ENCODE measurements at regions not wholly inside any gene's neighbourhood (a gene's known extent, or its start where the extent isn't known, plus 50 kb on each side); places are given as distances from the start of the nearest gene placed in this dataset.

- TF ChIP-seq RFX5 (IDR thresholded peaks at IDR 0.05) (no peak), HMGXB4 (CRISPR knock-in tag; IDR thresholded peaks at IDR 0.05; ENCODE audit: borderline replicate concordance) (no peak), JUNB (IDR thresholded peaks at IDR 0.05) (no peak), NFE2L2 (conservative IDR thresholded peaks at IDR 0.05; ENCODE audit: low read length) (no peak)
Measured at GRCh38 chr18:46344416-46345180, 240.4 kb downstream of the HAUS1 start (continued).

GRCh38 chr18:46345181-46345465, 240.9 kb downstream of the HAUS1 start:
- no peaks in the 10 kb centered on the region for H3K9me3 ChIP-seq
- CTCF ChIA-PET, result no interaction called here
- ATAC-seq, result no peak
- 62% methylated on average over 4 of the region's 4 CpGs for WGBS (ENCODE audit: missing lambda C conversion rate)
- H3K4me2 ChIP-seq, result no peak overlapping the region
- H3K4me3 ChIP-seq, result no peak overlapping the region
- POLR2A ChIA-PET, result no interaction called here
- H3K27ac ChIP-seq, result no peak overlapping the region
- TF ChIP-seq SMC3 (IDR thresholded peaks at IDR 0.05), result no peak
- TF ChIP-seq RAD21 (conservative IDR thresholded peaks at IDR 0.05 in 1 of 2, IDR thresholded peaks at IDR 0.05 in 1 of 2), result no peak
- no peak for TF ChIP-seq NPAS2 (CRISPR knock-in tag; IDR thresholded peaks at IDR 0.05; ENCODE audit: borderline replicate concordance)
- TF ChIP-seq EHMT2 (IDR thresholded peaks at IDR 0.05; ENCODE audit: low read depth), result no peak
- no peaks in the 10 kb centered on the region for H3K4me1 ChIP-seq
- no peak for DNase-seq (ENCODE audit: low read depth in 1 of 2, low spot score in 1 of 2)
- no peak for FAIRE-seq

- WGBS (ENCODE audit: missing lambda C conversion rate), result 84% methylated on average over 6 of the region's 6 CpGs
- no peak overlapping the region for H3K27ac ChIP-seq
- ATAC-seq (no peak), DNase-seq (ENCODE audit: low read depth in 1 of 2, low spot score in 1 of 2) (no peak), FAIRE-seq (no peak)
- H3K4me3 ChIP-seq, result no peak overlapping the region
- no peaks in the 10 kb centered on the region for H3K9me3 ChIP-seq
- no peak overlapping the region for H3K4me2 ChIP-seq
- ChIA-PET POLR2A (no interaction called here), CTCF (no interaction called here)
- TF ChIP-seq ZFP36 (IDR thresholded peaks at IDR 0.05; ENCODE audit: borderline replicate concordance, partially characterized antibody) (no peak), RAD21 (conservative IDR thresholded peaks at IDR 0.05 in 1 of 2, IDR thresholded peaks at IDR 0.05 in 1 of 2) (no peak), NFE2L2 (conservative IDR thresholded peaks at IDR 0.05; ENCODE audit: low read length) (no peak), FOSL2 (IDR thresholded peaks at IDR 0.05) (no peak), FOSL2 (CRISPR knock-in tag; IDR thresholded peaks at IDR 0.05) (no peak), GATA3 (IDR thresholded peaks at IDR 0.05; ENCODE audit: borderline replicate concordance) (no peak), NPAS2 (CRISPR knock-in tag; IDR thresholded peaks at IDR 0.05; ENCODE audit: borderline replicate concordance) (no peak), HOXA7 (CRISPR knock-in tag; IDR thresholded peaks at IDR 0.05) (no peak), CHD4 (IDR thresholded peaks at IDR 0.05; ENCODE audit: borderline replicate concordance) (no peak), FOSB (CRISPR knock-in tag; IDR thresholded peaks at IDR 0.05) (no peak), MAFK (IDR thresholded peaks at IDR 0.05; ENCODE audit: partially characterized antibody) (no peak), KDM5A (IDR thresholded peaks at IDR 0.05) (no peak), KDM1A (IDR thresholded peaks at IDR 0.05; ENCODE audit: low read depth) (no peak), SREBF2 (IDR thresholded peaks at IDR 0.05) (no peak), RNF2 (IDR thresholded peaks at IDR 0.05; ENCODE audit: borderline replicate concordance, low read depth) (no peak), NR3C1 (IDR thresholded peaks at IDR 0.05) (no peak), CEBPB (IDR thresholded peaks at IDR 0.05) (no peak), MAZ (IDR thresholded peaks at IDR 0.05; ENCODE audit: borderline replicate concordance, low read depth, low read length) (no peak), HEYL (CRISPR knock-in tag; IDR thresholded peaks at IDR 0.05) (no peak), ELK1 (IDR thresholded peaks at IDR 0.05; ENCODE audit: low read depth, low read length) (no peak)
- H3K4me1 ChIP-seq, result no peaks in the 10 kb centered on the region
Measured at GRCh38 chr18:46346213-46346612, 242.0 kb downstream of the HAUS1 start.

Measured in A549 (cell line).